ENCODE measurements at regions not wholly inside any gene's neighbourhood (a gene's known extent, or its start where the extent isn't known, plus 50 kb on each side); places are given as distances from the start of the nearest gene placed in this dataset.

GRCh38 chr13:64130171-64130570, 2714.5 kb upstream of the PCDH20 start:
- TF ChIP-seq, protein P1, sequence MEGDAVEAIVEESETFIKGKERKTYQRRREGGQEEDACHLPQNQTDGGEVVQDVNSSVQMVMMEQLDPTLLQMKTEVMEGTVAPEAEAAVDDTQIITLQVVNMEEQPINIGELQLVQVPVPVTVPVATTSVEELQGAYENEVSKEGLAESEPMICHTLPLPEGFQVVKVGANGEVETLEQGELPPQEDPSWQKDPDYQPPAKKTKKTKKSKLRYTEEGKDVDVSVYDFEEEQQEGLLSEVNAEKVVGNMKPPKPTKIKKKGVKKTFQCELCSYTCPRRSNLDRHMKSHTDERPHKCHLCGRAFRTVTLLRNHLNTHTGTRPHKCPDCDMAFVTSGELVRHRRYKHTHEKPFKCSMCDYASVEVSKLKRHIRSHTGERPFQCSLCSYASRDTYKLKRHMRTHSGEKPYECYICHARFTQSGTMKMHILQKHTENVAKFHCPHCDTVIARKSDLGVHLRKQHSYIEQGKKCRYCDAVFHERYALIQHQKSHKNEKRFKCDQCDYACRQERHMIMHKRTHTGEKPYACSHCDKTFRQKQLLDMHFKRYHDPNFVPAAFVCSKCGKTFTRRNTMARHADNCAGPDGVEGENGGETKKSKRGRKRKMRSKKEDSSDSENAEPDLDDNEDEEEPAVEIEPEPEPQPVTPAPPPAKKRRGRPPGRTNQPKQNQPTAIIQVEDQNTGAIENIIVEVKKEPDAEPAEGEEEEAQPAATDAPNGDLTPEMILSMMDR (IDR thresholded peaks at IDR 0.05; ENCODE audit: low read depth, low read length, missing input control) = no peak
- TF ChIP-seq ATF3 (IDR thresholded peaks at IDR 0.05) = no peak
- no peak for TF ChIP-seq EGR1 (IDR thresholded peaks at IDR 0.05; ENCODE audit: low read depth in 2 of 2)
- TF ChIP-seq RAD21 (IDR thresholded peaks at IDR 0.05) = no peak
- no peak for TF ChIP-seq RXRA (IDR thresholded peaks at IDR 0.05)
- no peak for TF ChIP-seq JUND (IDR thresholded peaks at IDR 0.05)
- TF ChIP-seq YY1 (IDR thresholded peaks at IDR 0.05) = no peak
- no peak for TF ChIP-seq FOXA2 (IDR thresholded peaks at IDR 0.05)
- TF ChIP-seq, protein P2, sequence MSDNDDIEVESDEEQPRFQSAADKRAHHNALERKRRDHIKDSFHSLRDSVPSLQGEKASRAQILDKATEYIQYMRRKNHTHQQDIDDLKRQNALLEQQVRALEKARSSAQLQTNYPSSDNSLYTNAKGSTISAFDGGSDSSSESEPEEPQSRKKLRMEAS (IDR thresholded peaks at IDR 0.05) = no peak
- no peak for TF ChIP-seq HNF4G (IDR thresholded peaks at IDR 0.05)
- no peak for TF ChIP-seq TAF1 (conservative IDR thresholded peaks at IDR 0.05)
- TF ChIP-seq SP1 (IDR thresholded peaks at IDR 0.05) = no peak
- TF ChIP-seq, protein P3, sequence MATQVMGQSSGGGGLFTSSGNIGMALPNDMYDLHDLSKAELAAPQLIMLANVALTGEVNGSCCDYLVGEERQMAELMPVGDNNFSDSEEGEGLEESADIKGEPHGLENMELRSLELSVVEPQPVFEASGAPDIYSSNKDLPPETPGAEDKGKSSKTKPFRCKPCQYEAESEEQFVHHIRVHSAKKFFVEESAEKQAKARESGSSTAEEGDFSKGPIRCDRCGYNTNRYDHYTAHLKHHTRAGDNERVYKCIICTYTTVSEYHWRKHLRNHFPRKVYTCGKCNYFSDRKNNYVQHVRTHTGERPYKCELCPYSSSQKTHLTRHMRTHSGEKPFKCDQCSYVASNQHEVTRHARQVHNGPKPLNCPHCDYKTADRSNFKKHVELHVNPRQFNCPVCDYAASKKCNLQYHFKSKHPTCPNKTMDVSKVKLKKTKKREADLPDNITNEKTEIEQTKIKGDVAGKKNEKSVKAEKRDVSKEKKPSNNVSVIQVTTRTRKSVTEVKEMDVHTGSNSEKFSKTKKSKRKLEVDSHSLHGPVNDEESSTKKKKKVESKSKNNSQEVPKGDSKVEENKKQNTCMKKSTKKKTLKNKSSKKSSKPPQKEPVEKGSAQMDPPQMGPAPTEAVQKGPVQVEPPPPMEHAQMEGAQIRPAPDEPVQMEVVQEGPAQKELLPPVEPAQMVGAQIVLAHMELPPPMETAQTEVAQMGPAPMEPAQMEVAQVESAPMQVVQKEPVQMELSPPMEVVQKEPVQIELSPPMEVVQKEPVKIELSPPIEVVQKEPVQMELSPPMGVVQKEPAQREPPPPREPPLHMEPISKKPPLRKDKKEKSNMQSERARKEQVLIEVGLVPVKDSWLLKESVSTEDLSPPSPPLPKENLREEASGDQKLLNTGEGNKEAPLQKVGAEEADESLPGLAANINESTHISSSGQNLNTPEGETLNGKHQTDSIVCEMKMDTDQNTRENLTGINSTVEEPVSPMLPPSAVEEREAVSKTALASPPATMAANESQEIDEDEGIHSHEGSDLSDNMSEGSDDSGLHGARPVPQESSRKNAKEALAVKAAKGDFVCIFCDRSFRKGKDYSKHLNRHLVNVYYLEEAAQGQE (IDR thresholded peaks at IDR 0.05) = no peak

Data from liver (tissue), 3 donors.